GM12872 (cell line): ENCODE measurements at regions not wholly inside any gene's neighbourhood (a gene's known extent, or its start where the extent isn't known, plus 50 kb on each side); places are given as distances from the start of the nearest gene placed in this dataset.

ENCODE experiments used
- TF ChIP-seq, protein P1 (sequence below): IDR thresholded peaks from 3 replicates; pipeline ENCODE4 v1.5.1; 2011; ENCODE audit warnings: low read depth, mild to moderate bottlenecking, low read length, moderate library complexity; ENCODE audit not compliant: insufficient read depth

DNA sequence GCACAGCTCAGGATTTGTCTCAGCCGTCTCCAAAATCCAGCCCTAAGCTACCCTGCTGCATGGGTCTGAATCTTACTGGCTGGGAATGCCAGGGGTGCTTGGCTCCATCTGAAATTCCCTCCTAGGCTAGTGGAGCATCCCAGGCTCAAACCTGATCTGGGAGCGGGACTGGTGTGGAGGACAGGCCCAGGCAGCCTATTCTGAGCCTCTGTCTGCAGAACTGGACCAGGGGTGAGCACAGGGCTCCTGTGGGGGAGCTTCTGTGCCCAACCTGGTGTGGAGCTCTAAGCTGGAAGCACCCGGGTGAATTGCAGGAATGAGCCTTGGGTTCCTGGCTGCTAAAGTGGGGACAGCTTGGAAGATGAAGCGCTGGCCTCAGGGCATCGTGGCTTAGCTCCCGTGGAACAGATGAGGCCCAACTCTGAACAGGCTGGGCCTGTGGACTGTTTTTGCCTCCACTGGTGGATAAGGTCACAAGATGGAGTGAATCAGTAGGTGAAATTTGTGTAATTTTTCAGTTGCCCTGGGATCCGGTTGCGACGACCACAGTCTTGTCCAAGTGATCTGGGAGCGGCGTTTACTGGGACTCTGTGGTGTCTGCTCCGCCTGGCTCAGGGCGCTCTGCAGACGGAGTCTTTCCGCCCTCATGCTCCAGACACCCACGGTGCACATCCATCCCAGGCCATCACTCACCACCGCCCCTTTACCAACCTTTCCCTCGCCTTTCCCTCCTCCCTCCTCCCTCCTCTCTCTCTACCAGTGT, 79.5 kb downstream of the TEX29 start:
- TF ChIP-seq, protein P1, sequence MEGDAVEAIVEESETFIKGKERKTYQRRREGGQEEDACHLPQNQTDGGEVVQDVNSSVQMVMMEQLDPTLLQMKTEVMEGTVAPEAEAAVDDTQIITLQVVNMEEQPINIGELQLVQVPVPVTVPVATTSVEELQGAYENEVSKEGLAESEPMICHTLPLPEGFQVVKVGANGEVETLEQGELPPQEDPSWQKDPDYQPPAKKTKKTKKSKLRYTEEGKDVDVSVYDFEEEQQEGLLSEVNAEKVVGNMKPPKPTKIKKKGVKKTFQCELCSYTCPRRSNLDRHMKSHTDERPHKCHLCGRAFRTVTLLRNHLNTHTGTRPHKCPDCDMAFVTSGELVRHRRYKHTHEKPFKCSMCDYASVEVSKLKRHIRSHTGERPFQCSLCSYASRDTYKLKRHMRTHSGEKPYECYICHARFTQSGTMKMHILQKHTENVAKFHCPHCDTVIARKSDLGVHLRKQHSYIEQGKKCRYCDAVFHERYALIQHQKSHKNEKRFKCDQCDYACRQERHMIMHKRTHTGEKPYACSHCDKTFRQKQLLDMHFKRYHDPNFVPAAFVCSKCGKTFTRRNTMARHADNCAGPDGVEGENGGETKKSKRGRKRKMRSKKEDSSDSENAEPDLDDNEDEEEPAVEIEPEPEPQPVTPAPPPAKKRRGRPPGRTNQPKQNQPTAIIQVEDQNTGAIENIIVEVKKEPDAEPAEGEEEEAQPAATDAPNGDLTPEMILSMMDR, result no peak

DNA sequence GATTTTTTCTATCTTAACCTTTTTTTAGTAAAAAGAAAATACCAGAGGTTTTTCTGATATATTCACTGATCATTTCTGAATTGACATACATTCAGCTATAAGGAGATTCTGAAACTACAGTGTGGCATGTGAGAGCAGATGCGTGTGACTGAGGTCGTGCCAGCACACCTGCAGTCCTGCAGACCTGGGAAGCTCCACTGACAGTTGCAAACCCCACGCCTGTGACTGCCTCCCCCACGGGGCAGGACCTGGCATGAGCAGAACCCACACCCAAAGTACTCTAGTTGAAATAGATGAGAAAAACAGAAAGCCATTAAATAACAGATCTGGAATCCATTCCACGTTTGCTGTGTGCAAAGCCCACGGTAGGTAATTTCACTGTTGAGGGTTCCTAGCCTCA, 80.7 kb downstream of the TEX29 start:
- TF ChIP-seq, protein P1, result no peak

DNA sequence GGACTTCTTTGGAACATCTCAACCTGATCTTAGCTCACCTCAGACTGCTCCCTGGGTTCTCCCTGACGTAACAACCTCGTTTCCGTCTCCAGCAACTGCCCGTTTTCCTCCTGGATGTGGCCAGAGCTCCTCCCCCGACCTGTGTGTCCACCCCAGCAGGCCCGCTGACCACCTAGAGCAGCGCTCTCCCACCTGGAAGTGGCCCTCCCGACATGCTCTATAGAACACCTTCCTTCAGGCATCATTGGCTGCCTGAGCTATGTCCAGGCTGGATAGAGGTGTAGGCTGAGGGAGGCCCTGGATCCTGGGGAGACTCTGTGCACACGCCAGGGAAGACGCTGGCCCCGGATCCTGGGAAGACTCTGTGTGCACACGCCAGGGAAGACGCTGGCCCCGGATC, 81.3 kb downstream of the TEX29 start:
- TF ChIP-seq, protein P1, result no peak

DNA sequence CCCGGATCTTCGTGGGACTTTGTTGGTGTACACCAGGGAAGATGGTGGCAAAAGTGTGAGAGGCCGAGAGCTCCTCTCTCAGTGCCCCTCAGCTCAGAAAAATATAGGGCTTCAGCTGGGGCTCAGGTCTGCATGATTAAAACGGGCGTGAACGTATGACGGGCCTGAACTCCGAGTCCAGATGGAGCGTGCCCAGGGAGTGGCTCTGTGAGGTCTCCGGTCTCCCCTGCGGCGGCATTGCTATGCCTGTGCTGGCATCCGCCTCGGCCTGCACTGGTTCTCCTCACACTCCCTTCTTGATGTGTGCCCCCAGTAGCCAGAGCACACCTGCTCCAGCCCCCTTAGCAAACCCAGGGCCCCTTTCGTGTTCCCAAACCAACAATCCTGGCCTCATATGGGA, 82.0 kb downstream of the TEX29 start:
- TF ChIP-seq, protein P1, result no peak

DNA sequence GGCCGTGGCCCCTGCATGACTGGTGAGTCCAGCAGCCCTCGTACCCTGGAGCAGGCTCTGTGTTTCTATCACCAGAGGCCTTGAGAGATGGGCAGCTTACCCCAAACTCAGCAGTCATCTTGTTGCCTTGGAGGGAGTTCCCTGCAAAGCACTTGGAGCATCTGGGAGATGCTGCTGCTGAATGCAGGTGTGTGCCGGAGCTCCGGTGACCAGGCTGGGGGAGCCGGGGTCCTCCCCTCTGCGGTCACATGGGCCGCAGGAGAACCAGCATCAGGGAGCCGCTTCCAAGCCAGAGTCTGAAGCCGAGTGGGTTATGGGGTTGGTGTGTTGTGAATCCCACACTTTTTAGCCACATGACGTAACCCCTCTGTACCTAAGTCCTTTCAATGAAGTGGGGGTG, 82.8 kb downstream of the TEX29 start:
- TF ChIP-seq, protein P1, result no peak

DNA sequence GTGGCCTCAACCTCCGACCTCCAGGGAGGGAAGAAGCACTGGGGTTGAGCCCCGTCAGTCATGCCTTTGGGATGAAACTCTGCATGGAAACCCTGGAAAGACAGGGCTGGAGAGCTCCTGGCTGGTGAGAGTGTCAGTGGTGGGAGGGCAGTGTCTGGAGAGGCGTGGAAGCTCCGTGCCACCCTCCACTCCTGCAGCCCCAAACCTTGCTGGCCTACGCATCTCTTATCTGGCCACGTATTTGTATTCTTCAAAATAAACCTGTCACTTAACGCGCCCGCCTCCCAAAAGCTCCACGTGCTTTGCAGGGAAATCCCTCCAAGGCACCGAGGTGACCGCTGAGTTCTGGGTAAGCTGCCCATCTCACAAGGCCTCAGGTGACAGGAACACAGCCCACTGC, 84.3 kb downstream of the TEX29 start:
- TF ChIP-seq, protein P1, result no peak

DNA sequence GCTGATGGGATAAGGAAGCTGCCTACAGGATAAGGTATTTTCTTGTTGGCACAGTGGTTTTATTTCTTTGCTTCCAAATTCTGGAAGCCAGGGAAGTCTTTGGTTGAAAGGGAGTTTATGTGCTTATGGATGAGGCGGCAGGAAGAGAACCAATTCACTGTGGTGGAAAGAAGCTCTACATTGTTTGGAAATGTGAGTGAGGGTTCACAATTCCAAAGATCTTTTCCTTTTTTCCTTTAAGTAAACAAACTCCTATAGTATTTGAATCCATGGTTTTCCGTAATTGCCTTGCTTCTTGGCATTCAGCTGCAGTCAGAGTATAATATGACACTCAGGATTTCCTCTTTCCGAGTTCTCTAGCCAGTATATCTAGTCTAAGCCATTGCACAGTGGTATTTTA, 86.2 kb downstream of the TEX29 start:
- TF ChIP-seq, protein P1, result no peak
